ENCODE measurements at regions not wholly inside any gene's neighbourhood (a gene's known extent, or its start where the extent isn't known, plus 50 kb on each side); places are given as distances from the start of the nearest gene placed in this dataset.

DNA sequence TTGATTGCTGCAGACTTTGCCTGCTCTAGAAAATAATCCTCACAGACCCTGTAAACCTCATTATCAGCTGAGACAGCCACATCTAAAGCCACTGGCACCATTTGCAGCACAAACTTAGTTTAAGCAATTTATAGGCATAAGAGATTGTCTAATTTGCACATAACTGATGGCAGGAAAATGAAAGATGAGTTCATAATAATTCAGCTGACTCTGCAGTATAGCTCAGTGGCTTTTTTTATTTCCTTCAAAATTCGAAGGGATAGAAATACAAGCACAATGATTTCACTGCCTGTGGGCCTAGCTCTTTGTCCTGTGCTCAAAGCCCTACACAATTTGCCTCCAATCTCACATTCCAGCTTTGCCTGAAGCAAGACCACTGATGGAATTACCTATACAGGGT lies 341.2 kb downstream of the RAD51AP2 start:
- TF ChIP-seq, protein P1, sequence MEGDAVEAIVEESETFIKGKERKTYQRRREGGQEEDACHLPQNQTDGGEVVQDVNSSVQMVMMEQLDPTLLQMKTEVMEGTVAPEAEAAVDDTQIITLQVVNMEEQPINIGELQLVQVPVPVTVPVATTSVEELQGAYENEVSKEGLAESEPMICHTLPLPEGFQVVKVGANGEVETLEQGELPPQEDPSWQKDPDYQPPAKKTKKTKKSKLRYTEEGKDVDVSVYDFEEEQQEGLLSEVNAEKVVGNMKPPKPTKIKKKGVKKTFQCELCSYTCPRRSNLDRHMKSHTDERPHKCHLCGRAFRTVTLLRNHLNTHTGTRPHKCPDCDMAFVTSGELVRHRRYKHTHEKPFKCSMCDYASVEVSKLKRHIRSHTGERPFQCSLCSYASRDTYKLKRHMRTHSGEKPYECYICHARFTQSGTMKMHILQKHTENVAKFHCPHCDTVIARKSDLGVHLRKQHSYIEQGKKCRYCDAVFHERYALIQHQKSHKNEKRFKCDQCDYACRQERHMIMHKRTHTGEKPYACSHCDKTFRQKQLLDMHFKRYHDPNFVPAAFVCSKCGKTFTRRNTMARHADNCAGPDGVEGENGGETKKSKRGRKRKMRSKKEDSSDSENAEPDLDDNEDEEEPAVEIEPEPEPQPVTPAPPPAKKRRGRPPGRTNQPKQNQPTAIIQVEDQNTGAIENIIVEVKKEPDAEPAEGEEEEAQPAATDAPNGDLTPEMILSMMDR (IDR thresholded peaks at IDR 0.05) = no peak
- no peak for TF ChIP-seq POLR2A (IDR thresholded peaks at IDR 0.05)
- no peak for TF ChIP-seq POLR2AphosphoS5 (IDR thresholded peaks at IDR 0.05)

All from prostate gland (tissue), 2 donors.